ENCODE measurements at regions not wholly inside any gene's neighbourhood (a gene's known extent, or its start where the extent isn't known, plus 50 kb on each side); places are given as distances from the start of the nearest gene placed in this dataset.

DNA sequence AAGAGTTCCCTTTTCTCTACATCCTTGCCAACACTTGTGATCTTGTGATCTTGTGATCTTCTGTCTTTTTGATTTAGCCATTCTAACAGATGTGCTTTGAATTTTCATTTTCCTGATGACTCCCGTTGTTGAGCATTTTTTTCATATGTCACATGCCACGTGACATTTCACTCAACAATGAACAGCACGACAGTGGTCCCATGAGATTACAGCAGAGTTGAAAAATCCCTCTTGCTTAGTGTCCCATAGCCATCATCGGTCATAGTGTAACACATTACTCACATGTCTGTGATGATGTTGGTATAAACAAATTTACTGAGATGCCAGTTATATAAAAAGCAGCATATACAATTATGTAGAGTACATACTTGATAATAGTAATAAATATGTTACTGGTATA is 256.1 kb upstream of the OBI1 start (continued):
- TF ChIP-seq SRF (IDR thresholded peaks at IDR 0.05; ENCODE audit: low read depth, low read length) (no peak), SIX1 (CRISPR knock-in tag; IDR thresholded peaks at IDR 0.05; ENCODE audit: borderline replicate concordance) (no peak), ZNF678 (CRISPR knock-in tag; IDR thresholded peaks at IDR 0.05) (no peak)

DNA sequence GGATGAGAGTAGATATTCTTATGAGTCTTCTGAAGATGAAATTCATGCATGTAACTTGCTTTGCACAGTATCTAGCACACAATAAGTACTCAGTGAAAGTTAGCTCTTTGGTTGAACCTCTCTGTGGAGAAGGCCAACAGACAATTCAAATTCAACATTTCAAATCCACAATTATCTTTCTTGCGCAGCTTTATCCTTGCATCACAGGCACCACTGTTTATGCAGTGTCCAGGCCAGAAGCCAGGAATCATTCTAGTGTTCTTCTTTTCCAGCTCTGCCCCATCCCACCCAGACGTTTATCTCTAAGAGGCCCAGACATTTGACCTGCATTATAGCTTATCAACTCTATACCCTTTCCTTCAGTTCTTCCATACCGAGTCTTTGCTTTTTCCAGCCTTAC is 254.7 kb upstream of the OBI1 start:
- H3K79me2 ChIP-seq (ENCODE audit: insufficient read depth, low read length), result no peaks in the 10 kb centered on the region
- POLR2A ChIA-PET, result no interaction called here
- intact Hi-C loops (cut with micrococcal nuclease; ENCODE audit: unreplicated experiment), result no loop called here
- no peak overlapping the region for H3K27ac ChIP-seq (ENCODE audit: extremely low read length, insufficient read depth, low read length)
- WGBS (ENCODE audit: low lambda C conversion rate), result 34% methylated on average over 3 of the region's 3 CpGs
- FAIRE-seq (no peak), DNase-seq (ENCODE audit: low spot score) (no peak), ATAC-seq (no peak)
- H3K36me3 ChIP-seq (replicated peaks in 1 of 2; ENCODE audit: control insufficient read depth in 1 of 2, insufficient read depth in 2 of 2, low read length in 2 of 2), result no peaks in the 10 kb centered on the region
- no peak overlapping the region for H3K9ac ChIP-seq (ENCODE audit: insufficient read depth, low read depth, low read length)
- H3K9me3 ChIP-seq (ENCODE audit: low read length), result no peaks in the 10 kb centered on the region
- H3K4me2 ChIP-seq (ENCODE audit: low read depth, low read length), result no peak overlapping the region
- in situ Hi-C loops (cut with HindIII; ENCODE audit: extremely low pct_ligation_motif_present, low pct_unique_long_range_greater_than_20kb), result no loop called here
- H3K27me3 ChIP-seq (ENCODE audit: control insufficient read depth in 1 of 2, insufficient read depth in 2 of 2, low read length in 2 of 2), result no peaks in the 10 kb centered on the region
- H4K20me1 ChIP-seq (ENCODE audit: insufficient read depth, low read length), result no peaks in the 10 kb centered on the region
- TF ChIP-seq, protein P1, sequence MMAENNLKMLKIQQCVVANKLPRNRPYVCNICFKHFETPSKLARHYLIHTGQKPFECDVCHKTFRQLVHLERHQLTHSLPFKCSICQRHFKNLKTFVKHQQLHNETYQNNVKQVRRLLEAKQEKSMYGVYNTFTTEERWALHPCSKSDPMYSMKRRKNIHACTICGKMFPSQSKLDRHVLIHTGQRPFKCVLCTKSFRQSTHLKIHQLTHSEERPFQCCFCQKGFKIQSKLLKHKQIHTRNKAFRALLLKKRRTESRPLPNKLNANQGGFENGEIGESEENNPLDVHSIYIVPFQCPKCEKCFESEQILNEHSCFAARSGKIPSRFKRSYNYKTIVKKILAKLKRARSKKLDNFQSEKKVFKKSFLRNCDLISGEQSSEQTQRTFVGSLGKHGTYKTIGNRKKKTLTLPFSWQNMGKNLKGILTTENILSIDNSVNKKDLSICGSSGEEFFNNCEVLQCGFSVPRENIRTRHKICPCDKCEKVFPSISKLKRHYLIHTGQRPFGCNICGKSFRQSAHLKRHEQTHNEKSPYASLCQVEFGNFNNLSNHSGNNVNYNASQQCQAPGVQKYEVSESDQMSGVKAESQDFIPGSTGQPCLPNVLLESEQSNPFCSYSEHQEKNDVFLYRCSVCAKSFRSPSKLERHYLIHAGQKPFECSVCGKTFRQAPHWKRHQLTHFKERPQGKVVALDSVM (CRISPR knock-in tag; IDR thresholded peaks at IDR 0.05), result no peak
- TF ChIP-seq ZBTB21 (CRISPR knock-in tag; IDR thresholded peaks at IDR 0.05), result no peak
- no peak for TF ChIP-seq DR1 (CRISPR knock-in tag; IDR thresholded peaks at IDR 0.05)
- no peak for TF ChIP-seq ZFP41 (CRISPR knock-in tag; IDR thresholded peaks at IDR 0.05; ENCODE audit: borderline replicate concordance)
- no peak for TF ChIP-seq NR3C1 (CRISPR knock-in tag; IDR thresholded peaks at IDR 0.05)
- no peak for TF ChIP-seq ATF7-NPFF (CRISPR knock-in tag; IDR thresholded peaks at IDR 0.05; ENCODE audit: low read depth)
- TF ChIP-seq ZSCAN29 (CRISPR knock-in tag; conservative IDR thresholded peaks at IDR 0.05), result no peak
- no peak for TF ChIP-seq ZNF446 (CRISPR knock-in tag; IDR thresholded peaks at IDR 0.05)
- no peak overlapping the region for H3K4me3 ChIP-seq (replicated peaks in 1 of 3; ENCODE audit: insufficient read depth in 1 of 3, low read depth in 2 of 3, low read length in 3 of 3)
- H2AFZ ChIP-seq (ENCODE audit: low read length), result no peak overlapping the region
- CTCF ChIA-PET (ENCODE audit: low intra/inter-chr PET ratio, low total read pairs), result no interaction called here
- BruUV-seq (replicated peaks), result no TSS peak
- H3K4me1 ChIP-seq (ENCODE audit: insufficient read depth, low read length), result no peaks in the 10 kb centered on the region
